Esophagus muscularis mucosa (tissue), 3 donors: ENCODE measurements at regions not wholly inside any gene's neighbourhood (a gene's known extent, or its start where the extent isn't known, plus 50 kb on each side); places are given as distances from the start of the nearest gene placed in this dataset.

ENCODE experiments used
- CTCF ChIP-seq, 3 experiments: fragments of 200-600 bp in 2 of 3; fragments of 450-650 bp in 1 of 3; sonication (generic) in 2 of 3; IDR thresholded peaks; one replicate each; pipeline ENCODE4 v1.5.1; 2017 to 2019; ENCODE audit warnings: antibody characterized with exemption in 3 of 3, mild to moderate bottlenecking in 2 of 3, moderate library complexity in 1 of 3
- POLR2A ChIP-seq: fragments of 450-650 bp; IDR thresholded peaks from one replicate; pipeline ENCODE4 v1.6.1; 2017; ENCODE audit warnings: antibody characterized with exemption, moderate library complexity, mild to moderate bottlenecking, low read depth
- POLR2AphosphoS5 ChIP-seq, 2 donors: sonication (generic); formaldehyde crosslinking; IDR thresholded peaks; one replicate each; pipeline ENCODE4 v1.6.1; 2017; ENCODE audit warnings: antibody characterized with exemption in 2 of 2

GRCh38 chr21:33123374-33124123 lies 53.6 kb downstream of the OLIG1 start:
- no peak for TF ChIP-seq POLR2A
- no peak for TF ChIP-seq CTCF (IDR thresholded peaks at IDR 0.05)
- no peak for TF ChIP-seq POLR2AphosphoS5 (IDR thresholded peaks at IDR 0.05)
